NT2/D1 (cell line): ENCODE measurements at regions not wholly inside any gene's neighbourhood (a gene's known extent, or its start where the extent isn't known, plus 50 kb on each side); places are given as distances from the start of the nearest gene placed in this dataset.

Source experiments
- SUZ12 ChIP-seq: IDR thresholded peaks from 2 replicates; pipeline ENCODE4 v1.6.1; 2011; ENCODE audit not compliant: insufficient read length, insufficient read depth; ENCODE audit errors: extremely low read depth
- YY1 ChIP-seq: IDR thresholded peaks from 2 replicates; pipeline ENCODE4 v1.6.1; 2011; ENCODE audit not compliant: insufficient read length, insufficient read depth
- ZNF274 ChIP-seq: IDR thresholded peaks from 2 replicates; pipeline ENCODE4 v1.6.1; 2011; ENCODE audit warnings: mild to moderate bottlenecking, low read depth, low read length

DNA sequence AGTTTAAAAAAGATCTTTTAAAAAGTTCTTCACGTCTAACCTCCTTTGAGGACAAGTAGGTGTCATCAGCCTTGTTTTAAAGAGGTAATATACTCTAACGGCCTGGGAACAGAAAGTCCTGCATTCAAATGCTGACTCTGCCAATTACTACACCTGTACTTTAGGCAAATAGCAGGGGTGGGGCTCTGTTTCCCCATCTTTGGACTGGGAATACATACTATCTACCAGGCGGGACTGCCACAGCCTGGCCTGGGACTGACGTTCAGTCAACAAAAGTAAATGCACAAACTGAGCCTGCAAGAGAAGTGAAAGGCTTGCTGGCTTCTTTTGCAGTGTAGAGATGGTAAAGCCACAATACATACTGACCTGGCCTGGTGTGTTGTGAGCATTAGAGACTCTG, 107.6 kb upstream of the SPATA12 start:
- TF ChIP-seq YY1 (no peak), ZNF274 (no peak), SUZ12 (no peak)
